BJ (cell line): ENCODE measurements at regions not wholly inside any gene's neighbourhood (a gene's known extent, or its start where the extent isn't known, plus 50 kb on each side); places are given as distances from the start of the nearest gene placed in this dataset.
"Not testable (repeated sequence)": the region's sequence is repeated elsewhere in the genome, so short reads cannot be mapped to it uniquely, and the experiment has no call there.

ENCODE experiments used
- CTCF ChIA-PET: fragments of 350-600 bp; formaldehyde crosslinking; extraction: SDS; loops from one replicate; lab custom pipeline; 2021; ENCODE audit warnings: antibody characterized with exemption, inconsistent platforms; lab: Yijun Ruan, JAX
- POLR2A ChIA-PET: fragments of 300-600 bp; sonication (Branson Sonifier 250); formaldehyde crosslinking; extraction: SDS; loops from one replicate; lab custom pipeline; 2021; ENCODE audit warnings: antibody characterized with exemption; lab: Charles Lee
- DNase-seq: peaks from one replicate; pipeline ENCODE4 v3.0.0-alpha.2; 2011; ENCODE audit warnings: low read depth
- H3K27me3 ChIP-seq: 2 replicates; pipeline ENCODE4 v1.6.0; 2011; ENCODE audit warnings: low read length; ENCODE audit not compliant: control insufficient read depth, insufficient read depth
- H3K36me3 ChIP-seq: 2 replicates; pipeline ENCODE4 v1.5.1; 2011; ENCODE audit warnings: low read length; ENCODE audit not compliant: control insufficient read depth, insufficient read depth
- H3K4me3 ChIP-seq: 2 replicates; pipeline ENCODE4 v1.5.1; 2011; ENCODE audit warnings: low read depth, mild to moderate bottlenecking, control low read depth, low read length
- TF ChIP-seq, protein P1 (sequence below): IDR thresholded peaks from 2 replicates; pipeline ENCODE4 v1.5.1; 2011; ENCODE audit warnings: low read depth, mild to moderate bottlenecking, control low read depth, inconsistent platforms, low read length, moderate library complexity; ENCODE audit not compliant: insufficient read depth

GRCh38 chr20:5667705-5668528, 57.1 kb upstream of the GPCPD1 start:
- no peak overlapping the region for H3K4me3 ChIP-seq
- ChIA-PET CTCF (no interaction called here), POLR2A (no interaction called here)
- TF ChIP-seq, protein P1, sequence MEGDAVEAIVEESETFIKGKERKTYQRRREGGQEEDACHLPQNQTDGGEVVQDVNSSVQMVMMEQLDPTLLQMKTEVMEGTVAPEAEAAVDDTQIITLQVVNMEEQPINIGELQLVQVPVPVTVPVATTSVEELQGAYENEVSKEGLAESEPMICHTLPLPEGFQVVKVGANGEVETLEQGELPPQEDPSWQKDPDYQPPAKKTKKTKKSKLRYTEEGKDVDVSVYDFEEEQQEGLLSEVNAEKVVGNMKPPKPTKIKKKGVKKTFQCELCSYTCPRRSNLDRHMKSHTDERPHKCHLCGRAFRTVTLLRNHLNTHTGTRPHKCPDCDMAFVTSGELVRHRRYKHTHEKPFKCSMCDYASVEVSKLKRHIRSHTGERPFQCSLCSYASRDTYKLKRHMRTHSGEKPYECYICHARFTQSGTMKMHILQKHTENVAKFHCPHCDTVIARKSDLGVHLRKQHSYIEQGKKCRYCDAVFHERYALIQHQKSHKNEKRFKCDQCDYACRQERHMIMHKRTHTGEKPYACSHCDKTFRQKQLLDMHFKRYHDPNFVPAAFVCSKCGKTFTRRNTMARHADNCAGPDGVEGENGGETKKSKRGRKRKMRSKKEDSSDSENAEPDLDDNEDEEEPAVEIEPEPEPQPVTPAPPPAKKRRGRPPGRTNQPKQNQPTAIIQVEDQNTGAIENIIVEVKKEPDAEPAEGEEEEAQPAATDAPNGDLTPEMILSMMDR: no peak
- H3K27me3 ChIP-seq: peaks cover 5% of the 10 kb centered on the region
- no peak for DNase-seq
- H3K36me3 ChIP-seq: no peaks in the 10 kb centered on the region

GRCh38 chr20:5665417-5665816, 54.6 kb upstream of the GPCPD1 start:
- Histone ChIP-seq H3K36me3 (no peaks in the 10 kb centered on the region), H3K4me3 (no peak overlapping the region), H3K27me3 (peaks cover 5% of the 10 kb centered on the region)
- CTCF ChIA-PET: no interaction called here
- TF ChIP-seq, protein P1: no peak
- no peak for DNase-seq
- POLR2A ChIA-PET: no interaction called here

- Histone ChIP-seq H3K4me3 (no peak overlapping the region), H3K36me3 (no peaks in the 10 kb centered on the region), H3K27me3 (peaks cover 3% of the 10 kb centered on the region)
- TF ChIP-seq, protein P1: no peak
- ChIA-PET POLR2A (no interaction called here), CTCF (interaction anchor here (1.2 kb wide), 1 partner anchor 134 kb away, joined by 3 read pairs; no protein-coding TSS in a partner anchor)
- no peak for DNase-seq
These were observed 52.6 kb upstream of the GPCPD1 start for GRCh38 chr20:5663396-5663795.

GRCh38 chr20:5662769-5663168, 52.0 kb upstream of the GPCPD1 start:
- H3K27me3 ChIP-seq: peaks cover 3% of the 10 kb centered on the region
- no peaks in the 10 kb centered on the region for H3K36me3 ChIP-seq
- ChIA-PET POLR2A (no interaction called here), CTCF (no interaction called here)
- TF ChIP-seq, protein P1: no peak
- DNase-seq: no peak
- H3K4me3 ChIP-seq: no peak overlapping the region

- H3K36me3 ChIP-seq, DNase-seq, H3K27me3 ChIP-seq, H3K4me3 ChIP-seq, POLR2A ChIA-PET: not testable (repeated sequence)
- CTCF ChIA-PET: interaction anchor here (0.8 kb wide), 1 partner anchor 9 kb away, joined by 3 read pairs; no protein-coding TSS in a partner anchor
These were observed 50.0 kb upstream of the GPCPD1 start for GRCh38 chr20:5660756-5661155.
